HEK293 (cell line): ENCODE measurements at regions not wholly inside any gene's neighbourhood (a gene's known extent, or its start where the extent isn't known, plus 50 kb on each side); places are given as distances from the start of the nearest gene placed in this dataset.

Experiments used
- FEZF1 ChIP-seq: fragments of 450-650 bp; formaldehyde crosslinking; IDR thresholded peaks from 2 replicates; pipeline ENCODE4 v1.5.1; 2016; ENCODE audit warnings: missing biosample characterization, missing genetic modification characterization
- GLIS2 ChIP-seq: fragments of 450-650 bp; formaldehyde crosslinking; IDR thresholded peaks from 2 replicates; pipeline ENCODE4 v1.5.1; 2016; ENCODE audit warnings: missing biosample characterization, missing genetic modification characterization
- KLF1 ChIP-seq: fragments of 450-650 bp; formaldehyde crosslinking; IDR thresholded peaks from 2 replicates; pipeline ENCODE4 v1.5.1; 2016; ENCODE audit warnings: missing biosample characterization, missing genetic modification characterization
- KLF10 ChIP-seq: fragments of 450-650 bp; IDR thresholded peaks from 2 replicates; pipeline ENCODE4 v1.5.1; 2018; ENCODE audit warnings: missing biosample characterization, mild to moderate bottlenecking, missing genetic modification characterization
- OSR2 ChIP-seq: fragments of 450-650 bp; formaldehyde crosslinking; IDR thresholded peaks from 2 replicates; pipeline ENCODE4 v1.5.1; 2016; ENCODE audit warnings: missing biosample characterization, missing genetic modification characterization
- SETDB1 ChIP-seq: IDR thresholded peaks from one replicate; pipeline ENCODE4 v1.6.1; 2017; ENCODE audit warnings: mild to moderate bottlenecking, low read length, moderate library complexity, mixed read lengths; ENCODE audit not compliant: insufficient read length
- ZBTB48 ChIP-seq: fragments of 450-650 bp; formaldehyde crosslinking; IDR thresholded peaks from 2 replicates; pipeline ENCODE4 v1.5.1; 2016; ENCODE audit warnings: missing biosample characterization, missing genetic modification characterization
- ZBTB8A ChIP-seq: fragments of 450-650 bp; formaldehyde crosslinking; IDR thresholded peaks from 2 replicates; pipeline ENCODE4 v1.5.1; 2016; ENCODE audit warnings: missing biosample characterization, missing genetic modification characterization
- ZEB2 ChIP-seq: fragments of 450-650 bp; formaldehyde crosslinking; IDR thresholded peaks from 2 replicates; pipeline ENCODE4 v1.5.1; 2016; ENCODE audit warnings: missing biosample characterization, missing genetic modification characterization
- ZFP41 ChIP-seq: fragments of 450-650 bp; formaldehyde crosslinking; IDR thresholded peaks from 2 replicates; pipeline ENCODE4 v1.5.1; 2016; ENCODE audit warnings: missing biosample characterization, missing genetic modification characterization, borderline replicate concordance
- ZIC2 ChIP-seq: fragments of 450-650 bp; formaldehyde crosslinking; IDR thresholded peaks from 2 replicates; pipeline ENCODE4 v1.5.1; 2016; ENCODE audit warnings: missing biosample characterization, missing genetic modification characterization
- ZNF2 ChIP-seq: fragments of 450-650 bp; formaldehyde crosslinking; IDR thresholded peaks from 2 replicates; pipeline ENCODE4 v1.5.1; 2016; ENCODE audit warnings: missing biosample characterization, missing genetic modification characterization
- ZNF23 ChIP-seq: fragments of 450-650 bp; formaldehyde crosslinking; IDR thresholded peaks from 2 replicates; pipeline ENCODE4 v1.5.1; 2016; ENCODE audit warnings: missing biosample characterization, missing genetic modification characterization, borderline replicate concordance
- ZNF561 ChIP-seq: fragments of 450-650 bp; IDR thresholded peaks from 2 replicates; pipeline ENCODE4 v1.5.1; 2018; ENCODE audit warnings: missing biosample characterization, missing genetic modification characterization, borderline replicate concordance
- ZNF600 ChIP-seq: fragments of 450-650 bp; formaldehyde crosslinking; IDR thresholded peaks from 2 replicates; pipeline ENCODE4 v1.5.1; 2016; ENCODE audit warnings: missing biosample characterization, missing genetic modification characterization
- ZNF629 ChIP-seq: fragments of 450-650 bp; formaldehyde crosslinking; IDR thresholded peaks from 2 replicates; pipeline ENCODE4 v1.5.1; 2017; ENCODE audit warnings: missing biosample characterization, missing genetic modification characterization
- ZNF677 ChIP-seq: fragments of 450-650 bp; IDR thresholded peaks from 2 replicates; pipeline ENCODE4 v1.5.0; 2018; ENCODE audit warnings: missing biosample characterization, mild to moderate bottlenecking, missing genetic modification characterization, moderate library complexity
- ZNF792 ChIP-seq: fragments of 450-650 bp; formaldehyde crosslinking; IDR thresholded peaks from 2 replicates; pipeline ENCODE4 v1.5.1; 2016; ENCODE audit warnings: missing biosample characterization, missing genetic modification characterization
- ZXDB ChIP-seq: fragments of 450-650 bp; formaldehyde crosslinking; IDR thresholded peaks from 2 replicates; pipeline ENCODE4 v1.5.1; 2016; ENCODE audit warnings: missing biosample characterization, missing genetic modification characterization
- TF ChIP-seq, protein P1 (sequence below): fragments of 450-650 bp; formaldehyde crosslinking; IDR thresholded peaks from 2 replicates; pipeline ENCODE4 v1.5.1; 2017; ENCODE audit warnings: missing biosample characterization, missing genetic modification characterization
- TF ChIP-seq, protein P2 (sequence below): fragments of 450-650 bp; formaldehyde crosslinking; IDR thresholded peaks from 2 replicates; pipeline ENCODE4 v1.5.1; 2016; ENCODE audit warnings: missing biosample characterization, missing genetic modification characterization
- TF ChIP-seq, protein P3 (sequence below): fragments of 450-650 bp; formaldehyde crosslinking; IDR thresholded peaks from 2 replicates; pipeline ENCODE4 v1.5.1; 2016; ENCODE audit warnings: missing biosample characterization, missing genetic modification characterization
- TF ChIP-seq, protein P4 (sequence below): fragments of 450-650 bp; formaldehyde crosslinking; IDR thresholded peaks from 2 replicates; pipeline ENCODE4 v1.5.1; 2016; ENCODE audit warnings: missing biosample characterization, missing genetic modification characterization
- TF ChIP-seq, protein P5 (sequence below): fragments of 450-650 bp; formaldehyde crosslinking; IDR thresholded peaks from 2 replicates; pipeline ENCODE4 v1.5.1; 2016; ENCODE audit warnings: missing biosample characterization, missing genetic modification characterization, low read depth
- TF ChIP-seq, protein P6 (sequence below): fragments of 450-650 bp; formaldehyde crosslinking; IDR thresholded peaks from 2 replicates; pipeline ENCODE4 v1.5.1; 2016; ENCODE audit warnings: missing biosample characterization, missing genetic modification characterization

DNA sequence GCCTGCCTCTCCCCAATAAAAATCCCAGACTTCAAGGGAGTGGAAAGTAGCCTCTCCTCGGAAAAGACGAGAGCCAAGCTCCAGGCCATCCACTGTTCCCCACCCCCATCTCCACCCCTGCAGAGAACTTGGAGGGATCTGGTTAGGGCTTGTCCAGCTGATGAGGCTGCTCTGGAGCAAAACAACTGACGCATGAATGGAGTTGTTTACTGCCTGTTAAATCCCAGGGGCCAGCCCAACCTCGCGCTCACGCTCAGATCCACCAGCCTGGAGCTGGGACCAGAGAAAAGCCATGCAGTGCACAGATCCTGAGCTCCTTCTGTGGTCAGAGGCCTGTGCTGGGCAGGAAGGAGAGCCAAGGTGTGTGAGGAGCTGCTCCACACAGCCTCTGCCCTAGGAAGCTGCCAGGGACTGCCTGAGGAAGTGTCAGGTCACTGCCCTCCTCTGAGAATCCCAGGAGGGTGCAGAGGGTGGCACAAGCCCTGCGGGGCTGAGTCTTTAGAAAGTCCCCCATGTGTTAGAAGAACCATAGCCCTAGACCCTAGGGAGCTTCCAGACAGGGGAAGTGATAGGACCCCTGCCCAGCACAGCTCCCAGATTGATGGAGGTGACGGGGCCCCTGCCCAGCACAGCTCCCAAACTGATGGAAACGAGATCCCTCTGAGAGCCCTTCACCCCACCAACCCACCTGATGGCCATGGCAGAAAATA, 109.0 kb upstream of the IPO9 start (continued):
- TF ChIP-seq, protein P1, sequence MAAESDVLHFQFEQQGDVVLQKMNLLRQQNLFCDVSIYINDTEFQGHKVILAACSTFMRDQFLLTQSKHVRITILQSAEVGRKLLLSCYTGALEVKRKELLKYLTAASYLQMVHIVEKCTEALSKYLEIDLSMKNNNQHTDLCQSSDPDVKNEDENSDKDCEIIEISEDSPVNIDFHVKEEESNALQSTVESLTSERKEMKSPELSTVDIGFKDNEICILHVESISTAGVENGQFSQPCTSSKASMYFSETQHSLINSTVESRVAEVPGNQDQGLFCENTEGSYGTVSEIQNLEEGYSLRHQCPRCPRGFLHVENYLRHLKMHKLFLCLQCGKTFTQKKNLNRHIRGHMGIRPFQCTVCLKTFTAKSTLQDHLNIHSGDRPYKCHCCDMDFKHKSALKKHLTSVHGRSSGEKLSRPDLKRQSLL = peak; percentile 86
- peak; percentile 96 for TF ChIP-seq ZBTB48 (tag by site-specific recombination)
- TF ChIP-seq ZNF629 (tag by site-specific recombination) = peak; percentile 75
- TF ChIP-seq ZNF2 (tag by site-specific recombination) = 0 out of 2 replicates have a peak, but pooled peaks have one; percentile 33
- TF ChIP-seq ZFP41 (tag by site-specific recombination) = no peak
- TF ChIP-seq ZNF23 (tag by site-specific recombination) = no peak
- TF ChIP-seq ZBTB8A (tag by site-specific recombination) = peak; percentile 16; the same call in 1 of the 2 replicates
- TF ChIP-seq ZNF792 = no peak
- TF ChIP-seq, protein P2, sequence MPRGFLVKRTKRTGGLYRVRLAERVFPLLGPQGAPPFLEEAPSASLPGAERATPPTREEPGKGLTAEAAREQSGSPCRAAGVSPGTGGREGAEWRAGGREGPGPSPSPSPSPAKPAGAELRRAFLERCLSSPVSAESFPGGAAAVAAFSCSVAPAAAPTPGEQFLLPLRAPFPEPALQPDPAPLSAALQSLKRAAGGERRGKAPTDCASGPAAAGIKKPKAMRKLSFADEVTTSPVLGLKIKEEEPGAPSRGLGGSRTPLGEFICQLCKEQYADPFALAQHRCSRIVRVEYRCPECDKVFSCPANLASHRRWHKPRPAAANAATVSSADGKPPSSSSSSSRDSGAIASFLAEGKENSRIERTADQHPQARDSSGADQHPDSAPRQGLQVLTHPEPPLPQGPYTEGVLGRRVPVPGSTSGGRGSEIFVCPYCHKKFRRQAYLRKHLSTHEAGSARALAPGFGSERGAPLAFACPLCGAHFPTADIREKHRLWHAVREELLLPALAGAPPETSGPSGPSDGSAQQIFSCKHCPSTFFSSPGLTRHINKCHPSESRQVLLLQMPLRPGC (tag by site-specific recombination) = peak; percentile 50; the same call in 1 of the 2 replicates
- TF ChIP-seq KLF1 (tag by site-specific recombination) = peak; percentile 18; the same call in 1 of the 2 replicates
- TF ChIP-seq ZEB2 (tag by site-specific recombination) = peak; percentile 61; the same call in 1 of the 2 replicates
- 0 out of 2 replicates have a peak, but pooled peaks have one; percentile 29 for TF ChIP-seq FEZF1
- TF ChIP-seq, protein P3, sequence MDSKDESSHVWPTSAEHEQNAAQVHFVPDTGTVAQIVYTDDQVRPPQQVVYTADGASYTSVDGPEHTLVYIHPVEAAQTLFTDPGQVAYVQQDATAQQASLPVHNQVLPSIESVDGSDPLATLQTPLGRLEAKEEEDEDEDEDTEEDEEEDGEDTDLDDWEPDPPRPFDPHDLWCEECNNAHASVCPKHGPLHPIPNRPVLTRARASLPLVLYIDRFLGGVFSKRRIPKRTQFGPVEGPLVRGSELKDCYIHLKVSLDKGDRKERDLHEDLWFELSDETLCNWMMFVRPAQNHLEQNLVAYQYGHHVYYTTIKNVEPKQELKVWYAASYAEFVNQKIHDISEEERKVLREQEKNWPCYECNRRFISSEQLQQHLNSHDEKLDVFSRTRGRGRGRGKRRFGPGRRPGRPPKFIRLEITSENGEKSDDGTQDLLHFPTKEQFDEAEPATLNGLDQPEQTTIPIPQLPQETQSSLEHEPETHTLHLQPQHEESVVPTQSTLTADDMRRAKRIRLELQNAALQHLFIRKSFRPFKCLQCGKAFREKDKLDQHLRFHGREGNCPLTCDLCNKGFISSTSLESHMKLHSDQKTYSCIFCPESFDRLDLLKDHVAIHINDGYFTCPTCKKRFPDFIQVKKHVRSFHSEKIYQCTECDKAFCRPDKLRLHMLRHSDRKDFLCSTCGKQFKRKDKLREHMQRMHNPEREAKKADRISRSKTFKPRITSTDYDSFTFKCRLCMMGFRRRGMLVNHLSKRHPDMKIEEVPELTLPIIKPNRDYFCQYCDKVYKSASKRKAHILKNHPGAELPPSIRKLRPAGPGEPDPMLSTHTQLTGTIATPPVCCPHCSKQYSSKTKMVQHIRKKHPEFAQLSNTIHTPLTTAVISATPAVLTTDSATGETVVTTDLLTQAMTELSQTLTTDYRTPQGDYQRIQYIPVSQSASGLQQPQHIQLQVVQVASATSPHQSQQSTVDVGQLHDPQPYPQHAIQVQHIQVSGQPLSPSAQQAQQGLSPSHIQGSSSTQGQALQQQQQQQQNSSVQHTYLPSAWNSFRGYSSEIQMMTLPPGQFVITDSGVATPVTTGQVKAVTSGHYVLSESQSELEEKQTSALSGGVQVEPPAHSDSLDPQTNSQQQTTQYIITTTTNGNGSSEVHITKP = peak; percentile 93
- TF ChIP-seq, protein P4, sequence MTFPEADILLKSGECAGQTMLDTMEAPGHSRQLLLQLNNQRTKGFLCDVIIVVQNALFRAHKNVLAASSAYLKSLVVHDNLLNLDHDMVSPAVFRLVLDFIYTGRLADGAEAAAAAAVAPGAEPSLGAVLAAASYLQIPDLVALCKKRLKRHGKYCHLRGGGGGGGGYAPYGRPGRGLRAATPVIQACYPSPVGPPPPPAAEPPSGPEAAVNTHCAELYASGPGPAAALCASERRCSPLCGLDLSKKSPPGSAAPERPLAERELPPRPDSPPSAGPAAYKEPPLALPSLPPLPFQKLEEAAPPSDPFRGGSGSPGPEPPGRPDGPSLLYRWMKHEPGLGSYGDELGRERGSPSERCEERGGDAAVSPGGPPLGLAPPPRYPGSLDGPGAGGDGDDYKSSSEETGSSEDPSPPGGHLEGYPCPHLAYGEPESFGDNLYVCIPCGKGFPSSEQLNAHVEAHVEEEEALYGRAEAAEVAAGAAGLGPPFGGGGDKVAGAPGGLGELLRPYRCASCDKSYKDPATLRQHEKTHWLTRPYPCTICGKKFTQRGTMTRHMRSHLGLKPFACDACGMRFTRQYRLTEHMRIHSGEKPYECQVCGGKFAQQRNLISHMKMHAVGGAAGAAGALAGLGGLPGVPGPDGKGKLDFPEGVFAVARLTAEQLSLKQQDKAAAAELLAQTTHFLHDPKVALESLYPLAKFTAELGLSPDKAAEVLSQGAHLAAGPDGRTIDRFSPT (tag by site-specific recombination) = peak; percentile 47; the same call in 1 of the 2 replicates
- TF ChIP-seq, protein P5, sequence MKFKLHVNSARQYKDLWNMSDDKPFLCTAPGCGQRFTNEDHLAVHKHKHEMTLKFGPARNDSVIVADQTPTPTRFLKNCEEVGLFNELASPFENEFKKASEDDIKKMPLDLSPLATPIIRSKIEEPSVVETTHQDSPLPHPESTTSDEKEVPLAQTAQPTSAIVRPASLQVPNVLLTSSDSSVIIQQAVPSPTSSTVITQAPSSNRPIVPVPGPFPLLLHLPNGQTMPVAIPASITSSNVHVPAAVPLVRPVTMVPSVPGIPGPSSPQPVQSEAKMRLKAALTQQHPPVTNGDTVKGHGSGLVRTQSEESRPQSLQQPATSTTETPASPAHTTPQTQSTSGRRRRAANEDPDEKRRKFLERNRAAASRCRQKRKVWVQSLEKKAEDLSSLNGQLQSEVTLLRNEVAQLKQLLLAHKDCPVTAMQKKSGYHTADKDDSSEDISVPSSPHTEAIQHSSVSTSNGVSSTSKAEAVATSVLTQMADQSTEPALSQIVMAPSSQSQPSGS (tag by site-specific recombination) = no peak
- TF ChIP-seq ZNF600 = peak; percentile 98
- TF ChIP-seq ZNF561 = 0 out of 2 replicates have a peak, but pooled peaks have one; percentile 39
- TF ChIP-seq GLIS2 (tag by site-specific recombination) = peak; percentile 31; the same call in 1 of the 2 replicates
- TF ChIP-seq ZIC2 (tag by site-specific recombination) = peak; percentile 80
- TF ChIP-seq KLF10 = peak; percentile 81
- TF ChIP-seq ZNF677 (tag by site-specific recombination) = no peak
- no peak for TF ChIP-seq SETDB1
- TF ChIP-seq, protein P6, sequence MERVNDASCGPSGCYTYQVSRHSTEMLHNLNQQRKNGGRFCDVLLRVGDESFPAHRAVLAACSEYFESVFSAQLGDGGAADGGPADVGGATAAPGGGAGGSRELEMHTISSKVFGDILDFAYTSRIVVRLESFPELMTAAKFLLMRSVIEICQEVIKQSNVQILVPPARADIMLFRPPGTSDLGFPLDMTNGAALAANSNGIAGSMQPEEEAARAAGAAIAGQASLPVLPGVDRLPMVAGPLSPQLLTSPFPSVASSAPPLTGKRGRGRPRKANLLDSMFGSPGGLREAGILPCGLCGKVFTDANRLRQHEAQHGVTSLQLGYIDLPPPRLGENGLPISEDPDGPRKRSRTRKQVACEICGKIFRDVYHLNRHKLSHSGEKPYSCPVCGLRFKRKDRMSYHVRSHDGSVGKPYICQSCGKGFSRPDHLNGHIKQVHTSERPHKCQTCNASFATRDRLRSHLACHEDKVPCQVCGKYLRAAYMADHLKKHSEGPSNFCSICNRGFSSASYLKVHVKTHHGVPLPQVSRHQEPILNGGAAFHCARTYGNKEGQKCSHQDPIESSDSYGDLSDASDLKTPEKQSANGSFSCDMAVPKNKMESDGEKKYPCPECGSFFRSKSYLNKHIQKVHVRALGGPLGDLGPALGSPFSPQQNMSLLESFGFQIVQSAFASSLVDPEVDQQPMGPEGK (tag by site-specific recombination) = peak; percentile 77
- peak; percentile 65 for TF ChIP-seq ZXDB (tag by site-specific recombination)
- peak; percentile 77 for TF ChIP-seq OSR2 (tag by site-specific recombination)
